Suppressor macrophage treated with lipopolysaccharide for 1 hour (primary cell): ENCODE measurements at regions not wholly inside any gene's neighbourhood (a gene's known extent, or its start where the extent isn't known, plus 50 kb on each side); places are given as distances from the start of the nearest gene placed in this dataset.

Experiments used
- DNase-seq, 3 donors: peaks; one replicate each; pipeline ENCODE4 v3.0.0-alpha.2; 2020 to 2022

DNA sequence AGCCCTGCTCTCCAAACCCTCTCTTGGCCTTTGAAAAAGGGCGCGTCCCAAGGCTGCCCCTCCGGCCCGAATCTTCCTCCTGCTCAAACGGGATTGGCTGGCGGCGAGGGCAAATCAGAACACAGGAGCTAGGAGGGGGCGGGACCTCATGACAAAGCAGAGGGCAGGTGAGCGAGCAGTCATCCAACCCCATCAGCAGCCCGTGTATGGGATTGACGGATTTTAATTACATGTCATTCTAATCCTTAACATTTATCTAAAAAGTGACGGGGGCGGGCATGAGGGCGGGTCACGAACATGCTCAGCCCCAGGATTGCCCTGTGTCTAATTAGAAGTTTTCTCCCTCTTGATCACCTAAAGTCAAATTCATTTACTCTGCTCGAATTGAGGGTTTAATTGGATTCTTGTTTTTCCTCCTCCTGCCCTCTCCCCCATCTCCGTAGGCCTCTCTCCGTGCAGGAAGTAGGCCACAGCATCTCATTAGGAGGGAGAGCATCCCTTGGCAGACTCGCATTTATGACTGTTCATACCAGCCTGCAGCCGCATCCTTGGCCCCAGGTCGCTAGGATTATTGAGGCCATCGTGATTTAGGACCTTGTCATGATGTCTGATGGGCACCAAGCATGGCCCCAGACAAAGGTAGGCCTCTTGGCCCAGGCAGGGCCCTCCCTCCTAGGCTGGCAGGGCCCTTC lies 147.1 kb downstream of the CHST1 start:
- DNase-seq: no peak

DNA sequence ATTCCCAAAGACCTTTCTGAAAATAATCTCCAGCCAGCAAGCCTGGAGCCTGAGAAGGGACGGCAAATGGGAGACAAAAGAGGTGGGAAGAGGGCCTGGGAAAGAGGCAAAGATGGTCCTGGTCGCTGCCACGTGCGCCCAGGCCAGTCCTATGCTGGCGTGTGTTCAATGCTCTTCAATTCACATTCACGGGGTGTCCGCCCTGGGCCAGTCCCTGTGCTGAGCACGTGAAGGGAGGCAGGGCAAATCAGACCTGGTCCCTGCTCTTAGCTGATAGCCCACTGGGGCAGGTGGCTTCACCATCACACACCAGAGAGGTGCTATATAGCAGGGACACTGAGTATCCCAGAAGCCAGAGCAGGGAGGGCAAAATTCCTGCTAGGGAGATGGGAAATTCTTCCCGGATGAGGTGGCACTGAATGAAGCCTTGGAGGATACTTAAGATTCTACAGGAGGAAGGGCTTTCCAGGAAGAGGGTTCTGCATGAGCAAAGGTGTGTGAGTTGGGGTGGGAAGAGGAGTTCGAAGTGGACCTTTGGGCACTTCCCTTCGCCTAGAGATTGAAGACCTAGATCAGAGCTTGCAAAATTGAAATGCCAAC lies 148.2 kb downstream of the CHST1 start:
- DNase-seq: no peak

DNA sequence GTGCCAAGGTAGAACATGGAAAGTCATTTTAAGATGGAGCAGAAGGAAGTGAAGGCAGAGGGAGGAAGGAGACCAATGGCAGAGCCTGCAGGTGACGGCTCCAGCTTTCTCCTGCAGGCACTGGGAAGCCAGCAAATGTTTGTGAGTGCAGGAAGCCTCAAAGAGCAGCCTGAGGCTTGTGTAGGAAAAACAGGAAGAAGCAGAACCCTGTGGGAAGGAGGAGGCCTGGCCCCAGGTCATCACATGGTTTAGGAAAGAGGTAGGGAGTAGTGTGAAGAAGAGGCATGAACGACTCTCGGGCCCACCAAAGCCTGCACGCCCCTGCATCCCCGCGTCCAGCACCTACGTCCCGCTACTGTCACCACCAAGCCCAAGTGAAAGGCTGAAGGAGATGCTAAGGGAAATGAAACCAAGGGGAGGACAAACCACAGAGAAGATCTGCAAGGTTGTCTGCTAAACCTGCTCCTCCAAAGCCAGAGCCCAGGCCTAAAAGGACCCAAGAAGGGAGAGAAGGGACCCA lies 151.5 kb downstream of the CHST1 start:
- peak in 2 of 3 donors; percentile 14 to 39 for DNase-seq

DNA sequence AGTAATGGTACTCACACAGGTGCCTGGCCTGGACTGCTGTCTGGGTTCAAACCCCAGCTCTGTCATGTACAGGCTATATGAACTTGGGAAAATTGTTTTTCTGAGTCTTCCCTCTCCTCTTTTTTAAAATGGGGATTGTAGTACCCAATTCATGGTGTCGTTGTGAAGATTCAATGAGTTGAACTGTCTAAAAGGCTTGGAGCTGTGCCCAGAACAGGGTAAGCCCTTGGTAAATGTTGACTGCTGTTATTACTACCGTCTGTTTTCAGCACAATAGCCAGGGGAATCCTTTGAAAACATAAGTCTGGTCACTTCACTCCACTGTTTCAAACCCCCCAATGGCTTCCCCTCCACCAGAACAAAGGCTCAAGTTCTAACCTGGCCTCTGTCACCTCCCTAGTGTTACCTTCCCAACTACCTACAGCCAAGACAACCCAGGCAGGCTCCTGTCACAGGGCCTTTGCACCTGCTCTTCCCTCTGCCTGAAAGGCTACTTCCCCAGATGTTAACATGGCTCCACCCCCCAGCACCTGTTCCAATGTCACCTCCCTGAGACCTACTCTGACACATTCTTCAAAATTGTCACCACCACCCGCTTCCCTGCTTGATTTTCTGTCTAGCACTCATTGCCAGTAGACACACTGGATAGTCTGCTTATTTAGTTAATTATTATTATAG lies 152.8 kb downstream of the CHST1 start:
- no peak for DNase-seq

GRCh38 chr11:45511566-45511965 lies 153.9 kb downstream of the CHST1 start:
- DNase-seq: no peak

DNA sequence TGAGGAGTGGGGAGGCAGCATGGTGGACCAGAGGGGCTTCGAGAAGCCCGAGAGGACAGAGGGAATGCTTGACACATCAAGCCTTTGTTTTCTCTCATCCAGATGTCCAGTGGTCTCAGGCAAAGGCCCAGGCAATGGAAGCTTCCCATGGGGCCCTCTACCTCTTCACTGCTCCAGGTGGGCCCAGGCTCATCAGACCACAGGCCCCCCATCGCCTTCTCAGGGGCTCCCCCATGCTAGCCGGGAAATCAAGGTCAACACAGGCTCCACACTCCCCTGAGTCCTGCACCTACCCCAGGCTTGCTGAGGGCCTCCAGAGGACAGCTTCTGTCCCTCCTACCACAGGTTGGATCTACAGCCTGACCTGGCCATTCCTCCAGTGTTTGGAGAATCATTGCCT lies 157.5 kb downstream of the CHST1 start:
- DNase-seq: no peak

DNA sequence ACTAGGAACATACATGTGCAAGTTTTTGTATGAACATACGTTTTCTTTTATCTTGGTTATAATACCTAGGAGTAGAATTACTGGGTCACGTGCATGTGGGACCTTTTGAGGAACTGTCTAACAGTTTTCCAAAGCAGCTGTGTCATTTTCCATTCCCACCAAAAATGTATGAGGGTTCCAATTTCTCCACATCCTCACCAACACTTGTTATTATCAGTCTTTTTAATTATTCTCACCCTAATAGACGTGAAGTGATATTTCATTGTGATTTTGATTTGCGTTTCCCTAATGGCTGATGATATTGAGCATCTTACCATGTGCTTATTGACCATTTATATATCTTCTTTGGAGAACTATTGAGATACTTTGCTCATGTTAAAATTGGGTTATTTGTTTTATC lies 162.1 kb downstream of the CHST1 start:
- no peak for DNase-seq

DNA sequence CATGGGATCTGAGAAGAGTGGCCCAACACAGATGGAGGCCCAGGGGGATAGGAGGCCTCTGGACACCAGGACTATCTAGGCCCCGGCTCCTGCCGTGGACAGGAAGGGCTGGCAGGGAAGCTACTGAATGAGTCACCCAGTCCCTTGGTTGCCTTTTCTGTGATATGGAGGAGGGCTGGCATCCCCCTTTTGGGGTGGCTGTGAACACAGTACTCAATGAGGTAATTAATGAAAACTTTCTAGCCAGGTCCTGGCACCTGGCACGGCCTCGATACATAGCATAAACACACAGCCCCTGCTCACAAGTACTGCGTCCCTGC lies 163.2 kb downstream of the CHST1 start:
- DNase-seq: peak in 1 of 3 donors; percentile 13

GRCh38 chr11:45501392-45502225 lies 163.8 kb downstream of the CHST1 start:
- no peak for DNase-seq

DNA sequence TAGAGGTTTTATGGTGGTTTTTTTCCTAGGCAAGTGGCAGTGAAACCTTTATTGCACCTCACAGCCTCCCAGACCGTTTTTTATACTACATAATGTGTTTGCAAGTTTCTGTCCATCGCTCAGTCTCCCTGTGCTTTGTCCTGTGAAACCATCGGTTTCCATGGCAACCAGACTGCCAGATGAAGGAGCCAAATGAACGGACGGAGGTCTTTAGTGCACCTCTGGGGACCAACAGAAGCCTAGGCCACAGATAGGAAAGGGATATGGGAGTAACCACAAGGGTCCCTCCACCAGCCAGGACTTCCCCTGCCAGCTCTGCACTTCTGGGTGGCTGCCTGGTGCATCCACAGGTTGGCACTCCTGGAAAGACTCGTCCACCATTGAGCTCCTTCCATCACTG lies 165.0 kb downstream of the CHST1 start:
- no peak for DNase-seq

DNA sequence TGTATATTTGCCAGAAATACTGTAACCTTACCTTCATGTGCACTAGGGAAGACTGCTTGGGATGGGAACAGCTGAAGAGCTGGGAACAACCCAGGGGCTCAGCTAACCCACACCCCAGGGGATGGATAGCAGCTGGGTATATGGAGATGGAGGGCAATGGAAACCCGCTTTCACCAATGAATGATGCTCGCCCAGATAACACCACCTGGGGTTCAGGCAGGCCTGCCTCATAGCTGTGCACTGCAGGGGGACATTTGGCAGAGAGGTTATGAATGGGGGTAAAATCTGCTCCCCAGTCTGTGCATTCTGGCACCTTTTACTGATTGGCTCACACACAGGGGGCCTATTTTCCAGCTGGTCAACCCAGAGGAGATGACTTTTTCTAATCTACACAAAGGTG lies 170.7 kb downstream of the CHST1 start:
- DNase-seq: no peak

GRCh38 chr11:45489281-45489905 lies 176.0 kb downstream of the CHST1 start:
- DNase-seq: no peak

- DNase-seq: no peak
Measured at GRCh38 chr11:45486461-45486860, 179.0 kb downstream of the CHST1 start.

DNA sequence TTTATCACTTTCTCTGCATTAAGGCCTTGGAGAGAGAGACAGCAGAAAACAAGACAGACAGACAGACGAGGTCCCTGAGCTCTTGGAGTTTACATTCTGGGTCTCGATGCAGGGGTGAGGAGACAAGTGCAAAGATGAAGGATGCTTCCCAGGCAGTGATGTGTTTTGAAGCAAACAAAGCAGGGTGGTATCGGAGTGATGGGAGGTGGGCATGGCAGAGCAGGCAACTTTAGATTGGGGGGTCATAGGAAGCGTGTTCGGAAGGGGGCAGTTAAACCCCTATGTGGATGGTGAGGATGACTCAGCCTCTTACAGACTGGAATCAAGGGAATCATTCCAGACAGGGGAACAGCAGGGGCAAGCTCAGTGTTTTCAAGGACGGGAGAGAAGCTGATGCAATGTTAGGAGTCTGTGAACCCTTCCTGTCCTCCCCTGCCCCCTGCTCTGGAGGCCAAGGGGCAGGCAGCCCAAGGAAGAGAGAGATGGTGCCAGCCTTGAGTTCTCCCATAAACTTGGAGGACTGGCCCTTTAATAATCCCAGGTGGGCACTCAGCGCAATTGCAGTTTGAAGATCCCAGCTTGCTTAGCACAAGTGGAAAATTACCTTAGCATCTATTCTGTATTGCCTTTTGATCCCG lies 180.2 kb downstream of the CHST1 start:
- DNase-seq: no peak

GRCh38 chr11:45484326-45484883 lies 181.0 kb downstream of the CHST1 start:
- DNase-seq: no peak

GRCh38 chr11:45483416-45483815 lies 182.0 kb downstream of the CHST1 start:
- DNase-seq: no peak

DNA sequence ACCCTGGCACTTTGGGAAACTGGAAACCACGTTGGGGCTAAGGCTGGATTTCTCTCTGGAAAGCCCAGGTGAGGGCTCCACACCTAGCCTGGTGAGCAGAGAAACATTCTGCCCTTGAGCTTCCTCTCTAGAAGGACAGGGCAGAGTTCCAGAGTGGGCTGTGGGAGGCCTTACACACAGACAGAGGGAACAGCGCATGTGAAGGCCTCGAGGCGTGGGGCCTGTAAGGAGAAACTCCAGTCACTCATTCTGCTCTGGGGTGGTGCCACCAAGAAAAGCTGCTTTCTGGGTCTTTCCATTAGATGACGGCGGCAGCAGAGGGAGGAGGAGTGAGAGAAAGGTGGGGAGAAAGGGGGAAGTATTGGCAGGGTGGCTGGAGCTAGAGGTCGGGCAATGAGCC lies 183.1 kb downstream of the CHST1 start:
- DNase-seq: no peak

DNA sequence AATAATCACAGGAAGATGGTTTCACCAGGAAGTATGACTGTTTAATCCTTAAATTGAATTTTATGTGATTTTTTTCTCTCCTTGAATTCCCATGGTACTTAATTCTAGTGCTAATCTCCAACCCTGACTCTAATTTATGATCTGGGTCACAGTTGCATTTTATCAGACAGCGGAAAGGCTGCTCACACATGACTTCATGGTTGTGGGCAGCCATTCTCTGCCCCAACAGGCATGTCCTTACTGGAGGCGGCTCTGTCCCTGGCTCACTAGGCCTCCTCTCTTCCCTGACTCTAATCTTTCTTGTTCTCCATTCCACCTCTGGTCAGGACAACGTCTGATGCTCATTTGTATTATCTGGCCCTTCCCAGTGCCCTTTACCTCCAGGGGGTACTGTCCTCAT lies 184.4 kb downstream of the CHST1 start:
- no peak for DNase-seq

- no peak for DNase-seq
Measured at GRCh38 chr11:45477588-45477987, 187.8 kb downstream of the CHST1 start.

GRCh38 chr11:45476126-45476525 lies 189.3 kb downstream of the CHST1 start:
- no peak for DNase-seq

GRCh38 chr11:45475173-45475572 lies 189.0 kb upstream of the SYT13 start:
- DNase-seq: no peak

- no peak for DNase-seq
Measured at GRCh38 chr11:45473341-45473895, 187.3 kb upstream of the SYT13 start.
